HK-2 (cell line): ENCODE measurements at regions not wholly inside any gene's neighbourhood (a gene's known extent, or its start where the extent isn't known, plus 50 kb on each side); places are given as distances from the start of the nearest gene placed in this dataset.
"Not testable (repeated sequence)": the region's sequence is repeated elsewhere in the genome, so short reads cannot be mapped to it uniquely, and the experiment has no call there.

Experiments used
- DNase-seq: peaks from one replicate; pipeline ENCODE4 v3.0.0-alpha.2; 2018; ENCODE audit not compliant: unreplicated experiment

DNA sequence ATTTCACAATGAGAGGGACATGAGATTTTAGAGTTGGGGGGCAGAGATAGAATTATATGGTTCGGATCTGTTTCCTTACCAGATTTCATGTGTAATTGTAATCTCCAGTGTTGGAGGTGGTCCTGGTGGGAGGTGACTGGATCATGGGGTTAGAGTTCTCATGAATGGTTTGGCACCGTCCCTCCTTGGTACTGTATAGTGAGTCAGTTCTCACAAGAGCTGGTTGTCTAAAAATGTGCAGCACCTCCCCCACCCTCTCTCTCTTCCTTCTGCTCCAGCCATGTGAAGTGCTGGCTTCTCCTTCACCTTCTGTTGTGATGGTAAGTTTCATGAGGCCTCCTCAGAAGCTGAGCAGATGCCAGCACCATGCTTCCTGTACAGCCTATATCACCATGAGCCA lies 138.1 kb downstream of the SCG2 start:
- DNase-seq = no peak

DNA sequence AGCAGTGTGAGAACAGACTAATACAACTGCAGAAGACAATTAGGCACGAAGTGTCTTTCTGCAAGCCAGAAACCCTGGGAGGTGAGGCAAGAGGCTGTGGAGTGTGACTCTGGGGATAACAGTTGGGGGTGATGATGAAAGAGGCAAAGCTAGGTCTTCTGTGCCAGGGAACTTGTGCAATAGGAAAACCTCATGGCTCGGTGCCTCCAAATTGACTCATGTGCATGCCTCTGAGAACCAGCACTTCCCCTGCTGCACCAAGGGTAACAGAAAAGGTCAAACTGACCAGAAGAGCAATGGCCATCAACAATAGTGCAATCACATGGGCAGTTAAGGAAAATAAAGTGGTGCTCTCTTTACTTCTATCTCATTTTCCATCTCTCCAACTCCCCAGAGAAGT lies 136.4 kb downstream of the SCG2 start:
- peak; percentile 63 for DNase-seq

DNA sequence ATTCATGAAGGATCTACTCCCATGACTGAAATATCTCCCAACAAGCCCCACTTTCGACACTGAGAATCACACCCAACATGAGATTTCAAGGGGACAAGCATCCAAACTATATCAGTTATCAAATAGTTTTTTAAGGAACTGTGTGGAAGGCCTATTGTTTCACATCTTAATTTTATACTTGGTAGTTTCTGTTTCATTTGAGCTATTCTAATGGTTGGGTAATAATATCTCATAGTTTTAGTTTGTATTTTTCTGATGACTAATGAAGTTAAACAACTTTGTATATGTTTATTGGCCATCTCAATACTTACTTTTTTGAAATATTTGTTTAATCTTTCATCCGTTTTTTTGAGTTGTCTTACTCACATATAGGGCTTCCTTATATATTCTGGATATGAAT lies 135.0 kb downstream of the SCG2 start:
- no peak for DNase-seq

GRCh38 chr2:223469270-223470046 lies 132.7 kb downstream of the SCG2 start:
- peak; percentile 82 for DNase-seq

DNA sequence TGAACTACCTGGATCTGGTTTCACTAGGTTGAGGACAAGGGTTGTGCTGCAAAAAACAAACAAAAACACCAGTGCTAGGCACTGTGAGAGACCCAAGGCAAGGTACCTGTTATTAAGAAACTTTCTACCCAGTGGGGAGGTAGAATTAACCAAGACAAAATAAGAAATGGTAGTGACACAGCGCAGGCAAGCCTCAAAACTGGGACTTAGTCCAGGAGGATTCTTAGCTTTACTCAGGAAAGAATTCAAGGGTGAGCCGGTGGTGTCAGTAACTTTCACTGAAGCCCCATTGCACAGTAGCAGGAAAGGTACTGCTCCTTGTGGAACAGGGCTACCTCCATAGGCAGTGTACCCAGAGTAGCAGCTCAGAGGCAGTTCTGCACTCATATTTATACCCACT lies 131.6 kb downstream of the SCG2 start:
- DNase-seq = no peak

- no peak for DNase-seq
Observed at GRCh38 chr2:223472771-223473170, 129.4 kb downstream of the SCG2 start.

DNA sequence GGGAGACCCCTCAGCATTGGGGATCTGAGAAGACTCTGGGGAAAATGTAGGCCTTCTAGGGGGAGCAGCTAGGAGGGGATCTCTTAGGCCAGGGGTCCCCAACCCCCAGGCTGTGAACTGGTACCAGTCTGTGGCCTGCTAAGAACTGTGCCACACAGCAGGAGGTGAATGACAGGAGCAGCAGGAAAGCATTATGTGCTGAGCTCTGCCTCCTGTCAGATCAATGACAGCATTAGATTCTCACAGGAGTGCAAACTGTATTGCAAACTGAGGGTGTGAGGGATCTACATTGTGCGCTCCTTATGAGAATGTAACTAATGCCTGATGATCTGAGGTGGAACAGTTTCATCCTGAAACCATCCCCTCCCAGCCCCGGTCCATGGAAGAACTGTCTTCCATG lies 127.3 kb downstream of the SCG2 start:
- no peak for DNase-seq

- DNase-seq = no peak
Observed at GRCh38 chr2:223475901-223476300, 126.3 kb downstream of the SCG2 start.

DNA sequence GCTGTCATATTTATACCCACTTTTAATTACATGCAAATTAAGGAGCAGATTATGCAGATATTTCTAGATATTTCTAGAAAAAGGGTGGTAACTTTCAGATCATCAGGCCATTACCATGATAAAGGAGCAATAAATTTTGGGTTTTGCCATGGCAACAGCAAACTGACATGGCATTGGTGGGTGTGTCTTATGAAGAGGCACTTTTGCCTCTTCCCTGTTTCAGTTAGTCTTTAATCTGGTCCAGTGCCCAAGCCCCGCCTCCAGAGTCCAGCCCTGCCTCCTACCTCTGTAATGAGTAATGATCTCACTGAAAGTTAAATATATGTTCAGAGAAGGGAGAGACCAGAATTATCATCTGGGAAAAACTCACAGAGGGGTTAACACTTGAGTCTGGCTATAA lies 124.8 kb downstream of the SCG2 start:
- DNase-seq = no peak

- DNase-seq = no peak
Observed at GRCh38 chr2:223481486-223481885, 120.7 kb downstream of the SCG2 start.

DNA sequence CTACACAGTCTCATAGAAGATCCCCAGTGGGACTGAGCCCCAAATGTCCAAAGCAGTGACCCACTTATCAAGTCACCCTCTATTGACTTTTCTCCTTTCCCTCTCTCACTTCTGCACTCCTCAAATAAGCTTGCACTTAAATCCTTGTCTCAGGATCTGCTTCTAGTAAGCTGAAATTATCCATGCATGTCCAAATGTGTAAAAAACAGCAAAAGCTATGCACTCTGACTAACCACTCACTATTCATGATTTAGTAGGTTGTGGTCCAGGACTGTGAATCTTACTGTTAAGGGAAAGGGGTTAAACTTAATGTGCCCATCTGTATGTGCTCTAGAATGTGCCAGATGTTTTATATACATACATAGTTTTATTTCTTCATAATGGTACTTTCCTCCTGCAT lies 115.4 kb downstream of the SCG2 start:
- DNase-seq = no peak

DNA sequence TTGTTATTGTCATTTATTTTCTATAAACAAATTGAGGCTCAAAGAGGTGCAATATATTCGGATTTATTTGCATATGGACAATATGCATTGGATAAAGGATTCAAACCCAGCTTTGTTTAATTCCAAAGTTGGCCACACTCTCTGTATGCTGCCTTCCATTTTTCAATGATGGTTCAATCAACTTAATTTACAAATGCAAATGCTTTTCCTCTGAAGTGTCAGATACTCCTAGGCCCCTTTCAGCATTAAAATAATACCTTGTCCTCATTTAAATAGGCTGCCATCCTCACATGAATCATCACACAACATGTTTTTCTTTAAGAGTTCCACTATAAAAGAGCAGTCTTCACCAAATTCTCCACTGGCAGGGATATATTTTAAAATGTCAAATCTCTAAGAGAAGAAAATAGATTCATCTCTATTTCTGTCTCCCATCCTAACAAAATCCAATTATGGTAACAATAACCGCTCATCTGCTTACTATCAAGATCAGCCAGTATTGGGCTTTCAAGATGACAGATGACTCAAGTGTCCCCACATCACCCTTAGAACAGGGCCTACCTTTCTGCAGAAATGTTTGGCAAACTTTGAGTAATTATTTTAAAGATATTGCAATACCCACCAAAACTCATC lies 114.8 kb downstream of the SCG2 start:
- no peak for DNase-seq

- peak; percentile 32 for DNase-seq
Observed at GRCh38 chr2:223488814-223489213, 113.3 kb downstream of the SCG2 start.

- DNase-seq = no peak
Observed at GRCh38 chr2:223494496-223494895, 107.7 kb downstream of the SCG2 start.

GRCh38 chr2:223494942-223495341 lies 107.2 kb downstream of the SCG2 start:
- no peak for DNase-seq

DNA sequence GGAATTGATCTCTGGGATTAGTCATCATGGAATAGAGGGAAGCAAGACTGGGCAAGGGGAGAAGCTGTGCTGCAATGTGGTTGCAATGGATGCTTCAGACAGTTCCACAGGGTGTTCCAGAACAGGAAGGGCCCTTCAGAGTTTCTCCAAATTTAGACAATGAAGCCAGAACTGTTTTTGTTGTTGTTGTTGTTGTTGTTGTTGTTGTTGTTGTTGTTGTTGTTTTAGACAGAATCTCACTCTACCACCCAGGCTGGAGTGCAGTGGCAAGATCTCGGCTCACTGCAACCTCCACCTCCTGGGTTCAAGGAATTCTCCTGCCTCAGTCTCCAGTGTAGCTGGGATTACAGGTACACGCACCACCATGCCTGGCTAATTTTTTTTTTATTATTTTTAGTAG lies 105.3 kb downstream of the SCG2 start:
- not testable (repeated sequence) for DNase-seq

GRCh38 chr2:223500709-223501108 lies 101.5 kb downstream of the SCG2 start:
- DNase-seq = no peak

DNA sequence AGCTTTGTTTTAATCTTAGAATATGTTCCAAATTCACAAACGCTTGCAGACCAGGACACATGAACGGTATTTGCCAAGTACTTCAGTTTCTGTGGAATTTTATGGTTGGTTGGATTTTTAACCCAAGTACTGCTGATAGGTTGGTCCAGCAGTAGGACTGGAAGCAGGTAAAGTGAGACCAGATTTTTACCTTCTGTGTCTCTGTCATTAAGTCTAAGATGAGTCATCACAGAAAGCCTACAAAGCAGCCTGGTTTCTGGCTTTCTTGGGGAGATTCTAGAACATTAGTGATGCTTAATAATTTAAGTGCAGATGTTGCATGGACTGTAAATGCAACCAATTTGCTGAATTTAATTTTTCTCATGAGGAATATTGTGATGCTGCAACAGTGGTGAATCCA lies 100.5 kb downstream of the SCG2 start:
- no peak for DNase-seq

GRCh38 chr2:223503746-223504145 lies 98.4 kb downstream of the SCG2 start:
- DNase-seq = no peak

- DNase-seq = no peak
Observed at GRCh38 chr2:223508372-223508771, 93.8 kb downstream of the SCG2 start.

GRCh38 chr2:223510713-223511112 lies 91.4 kb downstream of the SCG2 start:
- no peak for DNase-seq

- no peak for DNase-seq
Observed at GRCh38 chr2:223511168-223511567, 91.0 kb downstream of the SCG2 start.

DNA sequence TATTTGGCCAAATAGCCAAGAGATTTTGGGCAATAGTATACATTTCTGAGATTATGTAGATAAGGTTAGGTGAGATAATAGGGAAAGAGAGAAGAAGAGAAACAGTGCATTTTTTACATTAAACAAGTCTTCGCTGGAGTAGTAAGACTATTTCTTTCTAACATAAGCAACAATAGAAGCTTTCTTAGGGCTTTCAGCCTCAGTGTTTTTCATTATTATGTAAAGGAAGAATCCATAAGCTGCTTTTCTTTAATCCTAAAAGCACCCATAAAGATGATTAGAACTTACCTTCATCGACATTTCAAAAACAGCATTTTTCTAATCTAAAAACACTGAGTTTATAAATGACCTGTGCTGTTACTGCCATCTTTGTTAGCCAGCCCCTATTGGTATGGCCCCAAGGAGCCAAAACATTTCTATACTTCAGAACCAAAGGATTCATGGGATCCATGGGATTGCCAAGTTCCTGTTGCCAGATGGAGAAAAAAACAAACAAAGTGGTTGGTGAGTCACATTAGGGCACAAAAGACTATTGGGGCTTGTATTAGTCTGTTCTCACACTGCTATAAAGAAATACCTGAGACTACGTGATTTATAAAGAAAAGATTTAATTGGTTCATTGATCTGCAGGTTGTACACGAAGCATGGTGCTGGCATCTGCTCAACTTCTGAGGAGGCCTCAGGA lies 88.2 kb downstream of the SCG2 start:
- no peak for DNase-seq
